AG04449 (cell line): ENCODE measurements at regions not wholly inside any gene's neighbourhood (a gene's known extent, or its start where the extent isn't known, plus 50 kb on each side); places are given as distances from the start of the nearest gene placed in this dataset.

Experiments used
- CTCF ChIA-PET: fragments of 350-600 bp; formaldehyde crosslinking; extraction: SDS; loops from one replicate; lab custom pipeline; 2021; ENCODE audit warnings: antibody characterized with exemption; lab: Yijun Ruan, JAX
- POLR2A ChIA-PET: fragments of 400-600, 350-600 bp; formaldehyde crosslinking; extraction: SDS; loops from one replicate; lab custom pipeline; 2020; ENCODE audit warnings: antibody characterized with exemption, inconsistent platforms; lab: Yijun Ruan, JAX
- DNase-seq: peaks from one replicate; pipeline ENCODE4 v3.0.0-alpha.2; 2010; ENCODE audit warnings: low read depth, low spot score
- H3K4me3 ChIP-seq: 2 replicates; pipeline ENCODE4 v1.5.1; 2011; ENCODE audit warnings: low read depth, mild to moderate bottlenecking, control low read depth, low read length
- CTCF ChIP-seq: IDR thresholded peaks from one replicate; pipeline ENCODE4 v1.5.1; 2011; ENCODE audit warnings: mild to moderate bottlenecking, moderate library complexity, low read length, control low read depth, inconsistent platforms; ENCODE audit not compliant: insufficient read depth; ENCODE audit errors: missing control alignments

GRCh38 chr1:101150670-101151069, 86.1 kb upstream of the S1PR1 start:
- DNase-seq: no peak
- ChIA-PET CTCF (interaction anchor here (0.6 kb wide), 1 partner anchor 88 kb away, joined by 3 read pairs; no protein-coding TSS in a partner anchor), POLR2A (interaction anchor here (0.9 kb wide), 1 partner anchor 25 kb away, joined by 3 read pairs; no protein-coding TSS in a partner anchor)
- TF ChIP-seq CTCF: no peak
- no peak overlapping the region for H3K4me3 ChIP-seq

GRCh38 chr1:101150266-101150665, 86.6 kb upstream of the S1PR1 start:
- no peak overlapping the region for H3K4me3 ChIP-seq
- ChIA-PET POLR2A (no interaction called here), CTCF (no interaction called here)
- TF ChIP-seq CTCF: no peak
- no peak for DNase-seq

GRCh38 chr1:101148980-101149379, 87.8 kb upstream of the S1PR1 start:
- ChIA-PET CTCF (interaction anchor here (0.7 kb wide), 1 partner anchor 28 kb away, joined by 3 read pairs; no protein-coding TSS in a partner anchor), POLR2A (no interaction called here)
- no peak for TF ChIP-seq CTCF
- no peak for DNase-seq
- H3K4me3 ChIP-seq: no peak overlapping the region

- no peak overlapping the region for H3K4me3 ChIP-seq
- DNase-seq: no peak
- ChIA-PET CTCF (no interaction called here), POLR2A (no interaction called here)
- no peak for TF ChIP-seq CTCF
These were observed 89.4 kb upstream of the S1PR1 start for GRCh38 chr1:101147381-101147780.

GRCh38 chr1:101145449-101145820, 91.4 kb upstream of the S1PR1 start:
- TF ChIP-seq CTCF: no peak
- no peak for DNase-seq
- ChIA-PET CTCF (interaction anchor here (1.3 kb wide), 1 partner anchor 10 kb away, joined by 4 read pairs; no protein-coding TSS in a partner anchor), POLR2A (no interaction called here)
- no peak overlapping the region for H3K4me3 ChIP-seq

- no peak overlapping the region for H3K4me3 ChIP-seq
- DNase-seq: no peak
- ChIA-PET POLR2A (no interaction called here), CTCF (interaction anchor here (1.3 kb wide), 1 partner anchor 9 kb away, joined by 4 read pairs; no protein-coding TSS in a partner anchor)
- TF ChIP-seq CTCF: no peak
These were observed 92.0 kb upstream of the S1PR1 start for GRCh38 chr1:101144671-101145448.
